Activated naive CD4-positive, alpha-beta T cell treated with Interleukin-2 at 50 U/mL for 16 hours (primary cell): ENCODE measurements at regions not wholly inside any gene's neighbourhood (a gene's known extent, or its start where the extent isn't known, plus 50 kb on each side); places are given as distances from the start of the nearest gene placed in this dataset.

ENCODE experiments used
- DNase-seq: peaks from one replicate; pipeline ENCODE4 v3.0.0-alpha.2; 2020

- DNase-seq, result no peak
Observed at GRCh38 chr2:234691968-234692955, 195.4 kb upstream of the ARL4C start.

GRCh38 chr2:234691214-234691575 lies 194.3 kb upstream of the ARL4C start:
- no peak for DNase-seq

GRCh38 chr2:234690569-234691213 lies 193.8 kb upstream of the ARL4C start:
- DNase-seq, result no peak

- DNase-seq, result no peak
Observed at GRCh38 chr2:234689911-234690379, 193.1 kb upstream of the ARL4C start.

DNA sequence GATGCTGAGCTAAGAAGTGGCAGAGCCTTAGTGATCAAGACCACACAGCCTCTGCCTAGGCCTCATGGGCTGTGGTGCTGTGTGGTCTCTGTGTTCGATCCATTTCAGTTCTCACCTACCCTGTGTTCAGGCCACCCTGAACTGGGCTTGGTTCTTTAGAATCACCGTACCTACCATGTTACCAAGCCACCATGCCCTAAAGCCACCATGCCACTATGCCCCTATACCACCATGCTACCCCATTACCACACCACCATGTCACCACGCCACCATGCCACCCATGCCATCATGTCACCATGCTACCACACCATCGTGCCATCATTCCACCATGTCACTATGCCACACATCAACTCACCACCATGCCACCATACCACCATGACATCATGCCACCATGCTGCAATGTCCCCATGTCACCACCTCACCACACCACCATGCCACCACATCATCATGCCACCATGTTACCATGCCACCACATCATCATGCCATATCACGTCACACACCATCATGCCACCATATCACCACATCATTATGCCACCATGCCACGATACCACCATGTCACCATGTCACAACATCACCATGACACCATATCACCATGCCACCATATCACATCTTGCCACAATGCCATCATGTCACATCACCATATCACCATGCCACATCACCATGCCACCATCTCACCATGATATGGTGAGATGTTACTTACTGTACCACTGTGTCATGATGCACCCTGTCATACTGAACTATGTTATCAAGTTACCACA lies 191.0 kb upstream of the ARL4C start:
- no peak for DNase-seq

- no peak for DNase-seq
Observed at GRCh38 chr2:234686088-234686890, 189.4 kb upstream of the ARL4C start.

GRCh38 chr2:234684466-234684865 lies 187.6 kb upstream of the ARL4C start:
- no peak for DNase-seq

GRCh38 chr2:234683950-234684349 lies 187.1 kb upstream of the ARL4C start:
- no peak for DNase-seq

- DNase-seq, result no peak
Observed at GRCh38 chr2:234682492-234683228, 185.8 kb upstream of the ARL4C start.

DNA sequence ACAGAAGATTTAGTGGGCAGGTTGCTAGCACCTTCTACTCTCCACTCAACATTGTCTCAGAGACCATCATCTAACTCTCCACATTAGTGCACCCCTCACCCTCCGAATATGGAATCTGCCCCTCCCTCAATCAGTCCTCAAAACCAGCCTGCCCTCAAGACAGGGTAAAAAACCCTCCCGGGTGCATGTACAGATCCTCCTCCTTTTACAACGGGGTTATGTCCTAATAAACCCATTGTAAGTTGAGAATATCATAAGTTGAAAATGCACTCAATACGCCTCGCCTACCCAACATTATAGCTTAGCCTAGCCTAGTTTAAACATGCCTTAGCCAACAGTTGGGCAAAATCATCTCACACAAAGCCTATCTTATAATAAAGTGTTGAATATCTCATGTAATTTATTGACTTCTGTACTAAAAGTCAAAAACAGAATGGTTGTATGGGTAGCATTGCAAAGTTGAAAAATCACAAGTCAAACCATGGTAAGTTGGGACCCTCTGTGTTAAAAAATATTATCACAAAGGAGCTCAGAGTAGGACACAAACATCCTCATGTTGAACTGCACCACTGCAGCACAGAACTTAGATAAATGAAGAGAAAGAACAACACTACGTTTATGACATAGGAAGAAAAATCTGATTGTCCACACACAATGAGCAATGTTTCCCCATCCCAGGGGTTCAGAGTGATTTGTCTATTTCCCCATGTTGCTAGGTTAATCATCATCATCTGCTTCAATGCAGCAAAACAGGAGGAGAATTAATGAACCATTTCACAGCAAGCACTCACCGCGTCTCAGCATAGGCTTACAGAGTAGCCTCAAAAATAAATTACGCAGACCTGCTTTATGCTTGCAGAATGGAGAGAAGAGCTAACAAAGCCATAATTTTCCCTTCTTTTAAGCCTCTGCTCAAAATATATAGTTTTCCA lies 184.1 kb upstream of the ARL4C start:
- DNase-seq, result no peak

- DNase-seq, result no peak
Observed at GRCh38 chr2:234679741-234680687, 183.1 kb upstream of the ARL4C start.

DNA sequence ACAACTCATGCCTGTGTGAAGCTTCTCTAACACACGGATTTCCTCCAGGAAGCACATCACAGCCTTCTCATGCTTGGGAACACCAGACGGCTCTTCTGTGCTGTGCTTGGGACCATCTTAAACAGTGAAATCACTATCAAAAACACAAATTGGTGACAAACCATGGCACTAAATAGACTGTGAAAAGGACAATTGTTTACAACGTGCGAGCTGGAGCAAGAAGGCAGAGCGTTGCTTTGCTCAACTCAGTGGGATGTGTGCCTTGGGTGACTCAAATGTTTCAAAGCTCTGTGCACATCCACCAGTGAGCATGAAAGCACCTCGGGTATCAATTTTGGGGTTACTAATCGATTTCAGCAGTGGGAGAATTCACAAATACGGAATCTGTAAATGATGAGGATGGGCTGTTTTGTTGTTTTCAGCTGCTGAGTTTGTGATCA lies 182.4 kb upstream of the ARL4C start:
- no peak for DNase-seq

GRCh38 chr2:234678711-234679110 lies 181.8 kb upstream of the ARL4C start:
- no peak for DNase-seq

GRCh38 chr2:234677758-234678538 lies 181.1 kb upstream of the ARL4C start:
- no peak for DNase-seq

DNA sequence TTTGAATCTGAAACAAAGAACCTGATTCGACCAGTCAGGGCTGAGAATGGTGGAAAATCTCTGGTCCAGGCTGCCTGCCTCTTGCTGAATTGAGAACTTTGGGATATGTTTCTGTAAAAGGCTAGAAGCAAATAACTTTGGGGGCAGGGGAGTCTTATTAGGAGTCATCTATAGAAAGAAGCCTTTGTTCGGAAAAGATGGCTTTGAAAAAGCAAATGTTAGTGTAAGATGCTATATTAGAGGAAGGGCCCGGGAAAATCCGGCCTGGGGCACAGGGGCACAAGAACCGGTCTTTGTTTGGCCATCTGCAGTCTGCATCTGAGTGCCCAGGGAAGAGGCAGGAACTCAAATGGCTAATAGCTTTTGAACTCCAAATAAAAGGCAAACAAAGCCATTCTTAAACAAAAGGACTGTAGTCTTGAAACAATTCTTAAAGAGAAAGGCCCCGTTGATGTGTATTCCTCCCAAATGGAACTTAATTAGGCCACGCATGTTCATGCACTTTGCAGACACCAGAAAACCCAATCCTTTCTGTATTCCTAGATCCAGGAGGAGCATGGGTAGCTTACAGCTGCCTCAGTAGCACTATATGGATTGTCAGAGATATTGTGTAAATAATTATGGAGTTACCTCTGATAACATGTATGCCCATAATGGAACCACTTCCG lies 180.0 kb upstream of the ARL4C start:
- no peak for DNase-seq

DNA sequence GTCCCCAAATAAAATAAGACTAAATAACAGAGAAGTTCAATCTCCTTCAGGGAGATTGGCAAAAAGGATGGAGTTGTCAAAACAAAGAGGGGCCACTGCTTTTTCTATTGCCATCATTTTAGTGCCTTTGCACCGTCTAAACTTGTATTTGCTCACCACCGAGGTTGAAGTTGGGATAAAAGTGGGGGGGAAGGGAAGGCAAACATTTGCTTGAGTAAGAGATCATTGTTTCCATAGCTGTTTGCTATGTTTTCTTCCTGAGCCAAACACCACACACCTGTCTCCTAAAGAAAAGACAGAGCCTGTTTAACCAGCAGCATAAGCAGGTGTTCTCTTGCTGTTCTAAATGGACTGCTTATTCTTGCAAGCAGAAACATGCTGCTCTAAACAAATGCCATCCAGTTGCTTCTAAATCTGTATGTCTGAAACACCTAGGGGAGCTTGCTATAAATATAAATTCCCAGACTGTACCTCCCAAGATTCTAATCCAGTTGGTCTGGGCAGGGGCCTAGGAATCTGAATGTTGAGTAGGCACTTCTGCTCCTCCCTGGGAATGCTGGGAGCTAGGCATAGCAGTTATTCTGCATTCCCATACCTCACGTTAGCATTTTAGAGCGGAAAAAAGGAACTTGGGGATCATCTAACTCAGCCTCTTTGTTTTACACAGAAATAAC lies 179.4 kb upstream of the ARL4C start:
- no peak for DNase-seq

DNA sequence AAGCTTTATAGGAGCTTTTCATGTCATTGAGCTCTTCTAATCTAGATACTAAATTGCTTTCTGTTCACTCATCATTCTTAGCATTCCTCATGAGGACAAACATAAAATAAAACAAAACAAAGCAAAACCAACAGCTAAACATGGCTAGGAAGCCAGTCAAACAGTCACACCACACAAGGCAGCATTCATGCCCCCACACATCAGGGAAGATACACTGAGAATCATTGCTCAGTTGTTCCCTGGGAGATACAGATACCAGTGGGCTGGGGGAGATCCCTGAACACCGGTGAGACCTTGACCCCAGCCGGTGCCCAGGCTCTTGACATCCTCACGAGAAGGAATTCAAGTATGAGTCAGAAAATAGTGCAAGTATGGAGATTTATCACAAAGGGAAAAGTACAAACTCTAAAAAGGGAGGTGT lies 177.9 kb upstream of the ARL4C start:
- DNase-seq, result no peak
